ENCODE measurements at regions not wholly inside any gene's neighbourhood (a gene's known extent, or its start where the extent isn't known, plus 50 kb on each side); places are given as distances from the start of the nearest gene placed in this dataset.
"Not testable (repeated sequence)": the region's sequence is repeated elsewhere in the genome, so short reads cannot be mapped to it uniquely, and the experiment has no call there.

GRCh38 chr1:146487555-146487954 is 258.7 kb upstream of the NOTCH2NLA start:
- DNase-seq = not testable (repeated sequence)

- DNase-seq = not testable (repeated sequence)
Measured at GRCh38 chr1:146487155-146487554, 258.3 kb upstream of the NOTCH2NLA start.

- DNase-seq = not testable (repeated sequence)
Measured at GRCh38 chr1:146486300-146487014, 257.6 kb upstream of the NOTCH2NLA start.

- not testable (repeated sequence) for DNase-seq
Measured at GRCh38 chr1:146484195-146484594, 255.4 kb upstream of the NOTCH2NLA start.

- DNase-seq = not testable (repeated sequence)
Measured at GRCh38 chr1:146479188-146479587, 250.4 kb upstream of the NOTCH2NLA start.

- peak; percentile 2 for DNase-seq
Measured at GRCh38 chr1:146478125-146478720, 249.4 kb upstream of the NOTCH2NLA start.

GRCh38 chr1:146475086-146475485 is 246.3 kb upstream of the NOTCH2NLA start:
- DNase-seq = not testable (repeated sequence)

- DNase-seq = not testable (repeated sequence)
Measured at GRCh38 chr1:146474216-146474615, 245.4 kb upstream of the NOTCH2NLA start.

- peak; percentile 24 for DNase-seq
Measured at GRCh38 chr1:146472192-146472861, 243.5 kb upstream of the NOTCH2NLA start.

- not testable (repeated sequence) for DNase-seq
Measured at GRCh38 chr1:146459939-146460338, 231.1 kb upstream of the NOTCH2NLA start.

- DNase-seq = not testable (repeated sequence)
Measured at GRCh38 chr1:146459308-146459707, 230.5 kb upstream of the NOTCH2NLA start.

- not testable (repeated sequence) for DNase-seq
Measured at GRCh38 chr1:146448877-146449246, 220.0 kb upstream of the NOTCH2NLA start.

GRCh38 chr1:146448212-146448876 is 219.5 kb upstream of the NOTCH2NLA start:
- DNase-seq = not testable (repeated sequence)

- not testable (repeated sequence) for DNase-seq
Measured at GRCh38 chr1:146443871-146444222, 215.0 kb upstream of the NOTCH2NLA start.

GRCh38 chr1:146443088-146443870 is 214.5 kb upstream of the NOTCH2NLA start:
- not testable (repeated sequence) for DNase-seq

- not testable (repeated sequence) for DNase-seq
Measured at GRCh38 chr1:146438543-146438942, 209.7 kb upstream of the NOTCH2NLA start.

- DNase-seq = peak; percentile 36
Measured at GRCh38 chr1:146416642-146417041, 187.8 kb upstream of the NOTCH2NLA start.

GRCh38 chr1:146415017-146415416 is 186.2 kb upstream of the NOTCH2NLA start:
- DNase-seq = not testable (repeated sequence)

GRCh38 chr1:146413911-146414310 is 185.1 kb upstream of the NOTCH2NLA start:
- peak; percentile 17 for DNase-seq

- not testable (repeated sequence) for DNase-seq
Measured at GRCh38 chr1:146411923-146412322, 183.1 kb upstream of the NOTCH2NLA start.

GRCh38 chr1:146409817-146410441 is 181.1 kb upstream of the NOTCH2NLA start:
- DNase-seq = peak; percentile 92
